ENCODE measurements at regions not wholly inside any gene's neighbourhood (a gene's known extent, or its start where the extent isn't known, plus 50 kb on each side); places are given as distances from the start of the nearest gene placed in this dataset.

DNA sequence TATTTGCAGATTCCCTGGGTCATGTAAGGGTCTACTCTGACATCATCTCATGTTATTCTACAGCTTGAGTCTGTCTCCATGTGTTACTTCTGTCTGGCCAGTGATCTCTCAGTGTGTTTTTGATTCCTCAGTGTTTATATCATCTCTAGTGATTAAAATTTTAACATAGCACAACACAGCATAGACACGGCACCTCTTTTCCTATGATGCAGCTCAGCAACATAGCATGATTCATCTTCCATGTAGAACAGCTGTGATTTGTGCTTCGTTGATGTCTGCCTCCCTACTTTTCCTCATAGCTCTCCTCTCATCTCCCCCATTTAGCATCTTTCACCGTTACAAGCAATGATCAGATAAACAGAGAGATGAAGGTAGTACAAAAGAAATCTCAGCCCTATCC is 163.9 kb upstream of the DPT start:
- TF ChIP-seq ZBTB38 (CRISPR knock-in tag; IDR thresholded peaks at IDR 0.05) (no peak), EZH2 (conservative IDR thresholded peaks at IDR 0.05; ENCODE audit: low read depth, low read length) (no peak), RFXANK (CRISPR knock-in tag; IDR thresholded peaks at IDR 0.05) (no peak), ZNF337 (CRISPR knock-in tag; IDR thresholded peaks at IDR 0.05; ENCODE audit: borderline replicate concordance, low read depth) (no peak)
- TF ChIP-seq, protein P1, sequence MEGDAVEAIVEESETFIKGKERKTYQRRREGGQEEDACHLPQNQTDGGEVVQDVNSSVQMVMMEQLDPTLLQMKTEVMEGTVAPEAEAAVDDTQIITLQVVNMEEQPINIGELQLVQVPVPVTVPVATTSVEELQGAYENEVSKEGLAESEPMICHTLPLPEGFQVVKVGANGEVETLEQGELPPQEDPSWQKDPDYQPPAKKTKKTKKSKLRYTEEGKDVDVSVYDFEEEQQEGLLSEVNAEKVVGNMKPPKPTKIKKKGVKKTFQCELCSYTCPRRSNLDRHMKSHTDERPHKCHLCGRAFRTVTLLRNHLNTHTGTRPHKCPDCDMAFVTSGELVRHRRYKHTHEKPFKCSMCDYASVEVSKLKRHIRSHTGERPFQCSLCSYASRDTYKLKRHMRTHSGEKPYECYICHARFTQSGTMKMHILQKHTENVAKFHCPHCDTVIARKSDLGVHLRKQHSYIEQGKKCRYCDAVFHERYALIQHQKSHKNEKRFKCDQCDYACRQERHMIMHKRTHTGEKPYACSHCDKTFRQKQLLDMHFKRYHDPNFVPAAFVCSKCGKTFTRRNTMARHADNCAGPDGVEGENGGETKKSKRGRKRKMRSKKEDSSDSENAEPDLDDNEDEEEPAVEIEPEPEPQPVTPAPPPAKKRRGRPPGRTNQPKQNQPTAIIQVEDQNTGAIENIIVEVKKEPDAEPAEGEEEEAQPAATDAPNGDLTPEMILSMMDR (CRISPR knock-in tag; IDR thresholded peaks at IDR 0.05), result no peak
- TF ChIP-seq, protein P2, sequence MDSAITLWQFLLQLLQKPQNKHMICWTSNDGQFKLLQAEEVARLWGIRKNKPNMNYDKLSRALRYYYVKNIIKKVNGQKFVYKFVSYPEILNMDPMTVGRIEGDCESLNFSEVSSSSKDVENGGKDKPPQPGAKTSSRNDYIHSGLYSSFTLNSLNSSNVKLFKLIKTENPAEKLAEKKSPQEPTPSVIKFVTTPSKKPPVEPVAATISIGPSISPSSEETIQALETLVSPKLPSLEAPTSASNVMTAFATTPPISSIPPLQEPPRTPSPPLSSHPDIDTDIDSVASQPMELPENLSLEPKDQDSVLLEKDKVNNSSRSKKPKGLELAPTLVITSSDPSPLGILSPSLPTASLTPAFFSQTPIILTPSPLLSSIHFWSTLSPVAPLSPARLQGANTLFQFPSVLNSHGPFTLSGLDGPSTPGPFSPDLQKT (CRISPR knock-in tag; IDR thresholded peaks at IDR 0.05; ENCODE audit: borderline replicate concordance), result no peak
